ENCODE measurements at regions not wholly inside any gene's neighbourhood (a gene's known extent, or its start where the extent isn't known, plus 50 kb on each side); places are given as distances from the start of the nearest gene placed in this dataset.
"Not testable (repeated sequence)": the region's sequence is repeated elsewhere in the genome, so short reads cannot be mapped to it uniquely, and the experiment has no call there.

- H3K4me3 ChIP-seq (ENCODE audit: low read depth in 2 of 2, low read length in 1 of 2); H3K27ac ChIP-seq (ENCODE audit: low read depth in 2 of 2, low read length in 1 of 2); H3K4me1 ChIP-seq (ENCODE audit: control insufficient read depth in 1 of 2, insufficient read depth in 2 of 2, low read depth in 1 of 2, low read length in 1 of 2); H3K9ac ChIP-seq; H3F3A ChIP-seq (replicated peaks; ENCODE audit: insufficient read depth); H4K20me1 ChIP-seq (ENCODE audit: insufficient read depth); POLR2A ChIA-PET; DNase-seq; H3K9me3 ChIP-seq; H3K36me3 ChIP-seq (replicated peaks in 1 of 2; ENCODE audit: control insufficient read depth in 1 of 2, insufficient read depth in 2 of 2, low read length in 1 of 2); H3K9me2 ChIP-seq; H3K79me2 ChIP-seq (ENCODE audit: insufficient read depth); H3K4me2 ChIP-seq; CTCF ChIA-PET; H2AFZ ChIP-seq (ENCODE audit: low read depth): not testable (repeated sequence)
- 0% methylated on average over 1 of the region's 1 CpG for WGBS (ENCODE audit: low lambda C conversion rate)
- H3K27me3 ChIP-seq (ENCODE audit: insufficient read depth), result peaks cover 17% of the 10 kb centered on the region
These were observed 263.2 kb downstream of the GOLGA6L6 start for GRCh38 chr15:20278376-20278775.

- H3K36me3 ChIP-seq (replicated peaks in 1 of 2; ENCODE audit: control insufficient read depth in 1 of 2, insufficient read depth in 2 of 2, low read length in 1 of 2); CTCF ChIA-PET; H4K20me1 ChIP-seq (ENCODE audit: insufficient read depth); H3K9me3 ChIP-seq; POLR2A ChIA-PET; H3K79me2 ChIP-seq (ENCODE audit: insufficient read depth); H3K4me2 ChIP-seq; H3K9me2 ChIP-seq; H3K4me3 ChIP-seq (ENCODE audit: low read depth in 2 of 2, low read length in 1 of 2); DNase-seq; H3K27ac ChIP-seq (ENCODE audit: low read depth in 2 of 2, low read length in 1 of 2); H2AFZ ChIP-seq (ENCODE audit: low read depth); H3F3A ChIP-seq (replicated peaks; ENCODE audit: insufficient read depth); H3K9ac ChIP-seq; H3K4me1 ChIP-seq (ENCODE audit: control insufficient read depth in 1 of 2, insufficient read depth in 2 of 2, low read depth in 1 of 2, low read length in 1 of 2): not testable (repeated sequence)
- H3K27me3 ChIP-seq (ENCODE audit: insufficient read depth), result peaks cover 26% of the 10 kb centered on the region
- WGBS (ENCODE audit: low lambda C conversion rate), result 14% methylated on average over 3 of the region's 3 CpGs
These were observed 264.1 kb downstream of the GOLGA6L6 start for GRCh38 chr15:20277451-20277850.

GRCh38 chr15:20276312-20277114 is 265.1 kb downstream of the GOLGA6L6 start:
- CTCF ChIA-PET; H3F3A ChIP-seq (replicated peaks; ENCODE audit: insufficient read depth); H4K20me1 ChIP-seq (ENCODE audit: insufficient read depth); H3K4me1 ChIP-seq (ENCODE audit: control insufficient read depth in 1 of 2, insufficient read depth in 2 of 2, low read depth in 1 of 2, low read length in 1 of 2); H3K9me3 ChIP-seq; H3K4me2 ChIP-seq; H3K9ac ChIP-seq; H3K9me2 ChIP-seq; DNase-seq; H3K79me2 ChIP-seq (ENCODE audit: insufficient read depth); POLR2A ChIA-PET; H3K27ac ChIP-seq (ENCODE audit: low read depth in 2 of 2, low read length in 1 of 2); H3K4me3 ChIP-seq (ENCODE audit: low read depth in 2 of 2, low read length in 1 of 2); H3K36me3 ChIP-seq (replicated peaks in 1 of 2; ENCODE audit: control insufficient read depth in 1 of 2, insufficient read depth in 2 of 2, low read length in 1 of 2); H2AFZ ChIP-seq (ENCODE audit: low read depth): not testable (repeated sequence)
- WGBS (ENCODE audit: low lambda C conversion rate), result 1% methylated on average over 13 of the region's 13 CpGs
- H3K27me3 ChIP-seq (ENCODE audit: insufficient read depth), result peaks cover 36% of the 10 kb centered on the region

GRCh38 chr15:20275373-20275967 is 266.1 kb downstream of the GOLGA6L6 start:
- H3K36me3 ChIP-seq (replicated peaks in 1 of 2; ENCODE audit: control insufficient read depth in 1 of 2, insufficient read depth in 2 of 2, low read length in 1 of 2); POLR2A ChIA-PET; H3F3A ChIP-seq (replicated peaks; ENCODE audit: insufficient read depth); DNase-seq; H3K79me2 ChIP-seq (ENCODE audit: insufficient read depth); H3K4me3 ChIP-seq (ENCODE audit: low read depth in 2 of 2, low read length in 1 of 2); H3K4me2 ChIP-seq; H4K20me1 ChIP-seq (ENCODE audit: insufficient read depth); H3K9ac ChIP-seq; H3K9me2 ChIP-seq; H2AFZ ChIP-seq (ENCODE audit: low read depth); H3K4me1 ChIP-seq (ENCODE audit: control insufficient read depth in 1 of 2, insufficient read depth in 2 of 2, low read depth in 1 of 2, low read length in 1 of 2); CTCF ChIA-PET; H3K27ac ChIP-seq (ENCODE audit: low read depth in 2 of 2, low read length in 1 of 2); H3K9me3 ChIP-seq: not testable (repeated sequence)
- peaks cover 46% of the 10 kb centered on the region for H3K27me3 ChIP-seq (ENCODE audit: insufficient read depth)
- WGBS (ENCODE audit: low lambda C conversion rate), result 2% methylated on average over 5 of the region's 5 CpGs
